Endodermal cell (in vitro differentiated cells): ENCODE measurements at regions not wholly inside any gene's neighbourhood (a gene's known extent, or its start where the extent isn't known, plus 50 kb on each side); places are given as distances from the start of the nearest gene placed in this dataset.
"Not testable (repeated sequence)": the region's sequence is repeated elsewhere in the genome, so short reads cannot be mapped to it uniquely, and the experiment has no call there.

Source experiments
- DNase-seq: peaks from one replicate; pipeline ENCODE4 v3.0.0-alpha.2; 2017
- H3K27ac ChIP-seq: 2 replicates; pipeline ENCODE4 v1.5.1; 2013; ENCODE audit warnings: mild to moderate bottlenecking, low read depth, low read length, moderate library complexity
- H3K27me3 ChIP-seq: 2 replicates; pipeline ENCODE4 v1.6.1; 2013; ENCODE audit warnings: mild to moderate bottlenecking, low read length, moderate library complexity; ENCODE audit not compliant: insufficient read depth, control insufficient read depth, poor library complexity, severe bottlenecking
- H3K36me3 ChIP-seq: 2 replicates; pipeline ENCODE4 v1.7.0; 2013; ENCODE audit warnings: mild to moderate bottlenecking, low read length, moderate library complexity; ENCODE audit not compliant: control insufficient read depth, insufficient read depth
- H3K4me1 ChIP-seq: one replicate; pipeline ENCODE4 v1.7.0; 2013; ENCODE audit warnings: low read length; ENCODE audit not compliant: control insufficient read depth, insufficient read depth
- H3K4me3 ChIP-seq: 2 replicates; pipeline ENCODE4 v1.5.1; 2013; ENCODE audit warnings: mild to moderate bottlenecking, low read length, moderate library complexity
- H3K9ac ChIP-seq: 2 replicates; pipeline ENCODE4 v1.6.1; 2013; ENCODE audit warnings: mild to moderate bottlenecking, low read length, moderate library complexity; ENCODE audit not compliant: poor library complexity, severe bottlenecking; ENCODE audit errors: extremely low read depth
- H3K9me3 ChIP-seq: 2 replicates; pipeline ENCODE4 v1.6.1; 2013; ENCODE audit warnings: mild to moderate bottlenecking, low read length, moderate library complexity; ENCODE audit not compliant: control insufficient read depth
- H3K27ac Mint-ChIP-seq: 2 replicates; pipeline ENCODE4 v1.8.0; 2020; ENCODE audit warnings: mixed read lengths
- H3K27me3 Mint-ChIP-seq: 2 replicates; pipeline ENCODE4 v1.8.0; 2021; ENCODE audit warnings: mild to moderate bottlenecking, mixed read lengths; ENCODE audit not compliant: insufficient read depth
- H3K36me3 Mint-ChIP-seq: 2 replicates; pipeline ENCODE4 v1.8.0; 2020; ENCODE audit warnings: low read depth, mixed read lengths
- H3K4me1 Mint-ChIP-seq: 2 replicates; pipeline ENCODE4 v1.8.0; 2020; ENCODE audit warnings: mixed read lengths
- H3K4me3 Mint-ChIP-seq: 2 replicates; pipeline ENCODE4 v1.8.0; 2020; ENCODE audit warnings: mild to moderate bottlenecking, moderate library complexity, mixed read lengths
- H3K9me3 Mint-ChIP-seq: 2 replicates; pipeline ENCODE4 v1.8.0; 2020; ENCODE audit warnings: mild to moderate bottlenecking, mixed read lengths
- WGBS, 2 experiments: methylation state at CpG; one replicate each; pipeline versions ENCODE4 v1.1.5 to v1.1.7; 2013; ENCODE audit warnings: missing lambda C conversion rate in 2 of 2, mixed read lengths in 1 of 2; ENCODE audit not compliant: insufficient coverage in 1 of 2, insufficient read length in 1 of 2; 5-methylcytosine and 5-hydroxymethylcytosine counted together

GRCh38 chr10:47670857-47671256, 92.5 kb downstream of the SYT15B start:
- H3K4me1 ChIP-seq, H3K9ac ChIP-seq, DNase-seq, H3K27ac Mint-ChIP-seq, H3K36me3 Mint-ChIP-seq, H3K36me3 ChIP-seq, H3K4me3 ChIP-seq, H3K27me3 Mint-ChIP-seq, H3K9me3 Mint-ChIP-seq, H3K27ac ChIP-seq, H3K9me3 ChIP-seq, H3K4me3 Mint-ChIP-seq, H3K27me3 ChIP-seq, H3K4me1 Mint-ChIP-seq: not testable (repeated sequence)
- no CpG with 5 or more reads among the region's 2 CpGs for WGBS, 2 experiments

- H3K36me3 ChIP-seq, H3K9me3 ChIP-seq, DNase-seq, H3K36me3 Mint-ChIP-seq, H3K4me1 ChIP-seq, H3K27ac Mint-ChIP-seq, H3K4me3 Mint-ChIP-seq, H3K27me3 Mint-ChIP-seq, H3K4me3 ChIP-seq, H3K27me3 ChIP-seq, H3K9ac ChIP-seq, H3K27ac ChIP-seq, H3K9me3 Mint-ChIP-seq, H3K4me1 Mint-ChIP-seq: not testable (repeated sequence)
- no CpG with 5 or more reads among the region's 8 CpGs for WGBS, 2 experiments
Observed at GRCh38 chr10:47661955-47662577, 101.3 kb downstream of the SYT15B start.

GRCh38 chr10:47656732-47657131, 106.7 kb downstream of the SYT15B start:
- H3K9me3 Mint-ChIP-seq, H3K4me3 ChIP-seq, H3K27ac Mint-ChIP-seq, H3K9me3 ChIP-seq, H3K36me3 ChIP-seq, H3K4me3 Mint-ChIP-seq, H3K27me3 ChIP-seq, H3K9ac ChIP-seq, H3K4me1 Mint-ChIP-seq, DNase-seq, H3K27me3 Mint-ChIP-seq, H3K27ac ChIP-seq, H3K36me3 Mint-ChIP-seq, H3K4me1 ChIP-seq: not testable (repeated sequence)
- no CpG with 5 or more reads among the region's 2 CpGs for WGBS, 2 experiments

- H3K9me3 ChIP-seq, H3K27ac ChIP-seq, H3K4me3 Mint-ChIP-seq, H3K4me1 ChIP-seq, DNase-seq, H3K9me3 Mint-ChIP-seq, H3K27ac Mint-ChIP-seq, H3K4me3 ChIP-seq, H3K27me3 Mint-ChIP-seq, H3K9ac ChIP-seq, H3K36me3 Mint-ChIP-seq, H3K36me3 ChIP-seq, H3K4me1 Mint-ChIP-seq, H3K27me3 ChIP-seq: not testable (repeated sequence)
- WGBS, 2 experiments, result 70% methylated on average over 2 of the region's 4 CpGs; no CpG with 5 or more reads in 1 of the 2 experiments
Observed at GRCh38 chr10:47654161-47654560, 109.2 kb downstream of the SYT15B start.

GRCh38 chr10:47648594-47648993, 114.8 kb downstream of the SYT15B start:
- H3K9me3 Mint-ChIP-seq, DNase-seq, H3K9me3 ChIP-seq, H3K27ac ChIP-seq, H3K27me3 ChIP-seq, H3K36me3 ChIP-seq, H3K4me1 Mint-ChIP-seq, H3K36me3 Mint-ChIP-seq, H3K4me1 ChIP-seq, H3K27me3 Mint-ChIP-seq, H3K4me3 ChIP-seq, H3K9ac ChIP-seq, H3K27ac Mint-ChIP-seq, H3K4me3 Mint-ChIP-seq: not testable (repeated sequence)
- WGBS, 2 experiments, result no CpG with 5 or more reads among the region's 2 CpGs

GRCh38 chr10:47647523-47648101, 115.8 kb downstream of the SYT15B start:
- not testable (repeated sequence) for H3K27ac Mint-ChIP-seq, H3K9me3 ChIP-seq, H3K27ac ChIP-seq, DNase-seq, H3K27me3 Mint-ChIP-seq, H3K4me3 Mint-ChIP-seq, H3K36me3 Mint-ChIP-seq, H3K27me3 ChIP-seq, H3K9me3 Mint-ChIP-seq, H3K4me3 ChIP-seq, H3K4me1 ChIP-seq, H3K36me3 ChIP-seq, H3K9ac ChIP-seq, H3K4me1 Mint-ChIP-seq
- WGBS, 2 experiments, result no CpG with 5 or more reads among the region's 3 CpGs
